ENCODE measurements at regions not wholly inside any gene's neighbourhood (a gene's known extent, or its start where the extent isn't known, plus 50 kb on each side); places are given as distances from the start of the nearest gene placed in this dataset.
"Not testable (repeated sequence)": the region's sequence is repeated elsewhere in the genome, so short reads cannot be mapped to it uniquely, and the experiment has no call there.

DNA sequence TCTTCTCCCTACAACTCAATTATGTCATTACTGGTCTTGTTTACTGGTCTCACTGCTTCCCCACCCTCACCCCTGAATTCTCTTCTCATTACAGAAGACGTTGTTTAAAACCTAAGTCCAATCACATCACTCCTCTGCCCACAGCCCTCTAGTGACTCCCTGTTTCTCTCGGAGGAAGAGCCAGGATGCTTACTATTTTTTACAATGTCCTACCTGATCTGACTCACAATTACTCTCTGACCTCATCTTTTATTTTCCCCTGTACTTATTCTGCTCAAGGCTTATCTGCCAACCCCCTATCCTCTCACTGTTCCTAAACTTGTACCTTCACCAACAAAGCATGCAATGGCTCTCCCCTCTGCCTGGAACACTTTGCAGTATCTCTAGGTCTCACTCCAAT is 400.4 kb upstream of the PTCHD4 start:
- Histone ChIP-seq H3K27me3 (no peaks in the 10 kb centered on the region), H3K27ac (no peak overlapping the region), H3K9me3 (no peaks in the 10 kb centered on the region), H3K36me3 (no peaks in the 10 kb centered on the region), H3K4me3 (no peak overlapping the region), H3K4me1 (no peaks in the 10 kb centered on the region)
- DNase-seq, result no peak
- intact Hi-C loops (cut with DNase I; ENCODE audit: low total_unique reads), result no loop called here
- TF ChIP-seq CTCF (IDR thresholded peaks at IDR 0.05), result no peak

GRCh38 chr6:48505621-48506020 is 394.6 kb upstream of the PTCHD4 start:
- H3K27me3 ChIP-seq, result no peaks in the 10 kb centered on the region
- no peaks in the 10 kb centered on the region for H3K36me3 ChIP-seq
- H3K27ac ChIP-seq, result no peak overlapping the region
- intact Hi-C loops (cut with DNase I; ENCODE audit: low total_unique reads), result no loop called here
- no peaks in the 10 kb centered on the region for H3K4me1 ChIP-seq
- no peak for DNase-seq
- no peaks in the 10 kb centered on the region for H3K9me3 ChIP-seq
- H3K4me3 ChIP-seq, result no peak overlapping the region
- TF ChIP-seq CTCF (IDR thresholded peaks at IDR 0.05), result no peak

- intact Hi-C loops (cut with DNase I; ENCODE audit: low total_unique reads); H3K4me1 ChIP-seq; H3K4me3 ChIP-seq; DNase-seq; H3K9me3 ChIP-seq; H3K36me3 ChIP-seq; H3K27me3 ChIP-seq; H3K27ac ChIP-seq: not testable (repeated sequence)
These were observed 382.4 kb upstream of the PTCHD4 start for GRCh38 chr6:48493432-48493831.

- H3K9me3 ChIP-seq, result no peaks in the 10 kb centered on the region
- intact Hi-C loops (cut with DNase I; ENCODE audit: low total_unique reads), result no loop called here
- TF ChIP-seq CTCF (IDR thresholded peaks at IDR 0.05), result no peak
- H3K36me3 ChIP-seq, result no peaks in the 10 kb centered on the region
- no peak for DNase-seq
- H3K4me1 ChIP-seq, result no peaks in the 10 kb centered on the region
- no peak overlapping the region for H3K27ac ChIP-seq
- H3K27me3 ChIP-seq, result no peaks in the 10 kb centered on the region
- H3K4me3 ChIP-seq, result no peak overlapping the region
These were observed 379.7 kb upstream of the PTCHD4 start for GRCh38 chr6:48490658-48491057.

GRCh38 chr6:48486876-48487275 is 375.9 kb upstream of the PTCHD4 start:
- H3K27ac ChIP-seq, result no peak overlapping the region
- no peaks in the 10 kb centered on the region for H3K9me3 ChIP-seq
- H3K4me3 ChIP-seq, result no peak overlapping the region
- H3K27me3 ChIP-seq, result no peaks in the 10 kb centered on the region
- intact Hi-C loops (cut with DNase I; ENCODE audit: low total_unique reads), result no loop called here
- TF ChIP-seq CTCF (IDR thresholded peaks at IDR 0.05), result no peak
- no peaks in the 10 kb centered on the region for H3K36me3 ChIP-seq
- DNase-seq, result no peak
- no peaks in the 10 kb centered on the region for H3K4me1 ChIP-seq

DNA sequence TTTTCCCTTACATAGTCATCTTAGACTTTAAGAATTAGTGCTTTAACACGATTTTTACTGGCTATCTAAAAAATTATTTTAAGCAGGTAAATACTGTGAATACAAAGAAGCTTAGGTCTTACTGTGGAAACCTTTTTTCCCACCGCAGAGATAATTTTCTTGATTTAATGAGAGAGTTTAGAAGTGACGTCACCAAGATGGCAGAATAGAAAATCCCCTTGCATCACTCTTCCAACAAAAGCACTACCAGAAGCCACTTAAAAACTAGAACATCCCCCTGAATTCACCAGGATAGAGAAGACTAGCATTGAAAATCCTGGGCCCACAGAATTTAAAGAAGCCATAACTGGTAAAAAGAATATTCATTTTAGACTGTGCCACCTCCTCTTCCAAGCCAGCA is 375.4 kb upstream of the PTCHD4 start:
- Histone ChIP-seq H3K27ac (no peak overlapping the region), H3K27me3 (no peaks in the 10 kb centered on the region), H3K36me3 (no peaks in the 10 kb centered on the region), H3K4me1 (no peaks in the 10 kb centered on the region), H3K9me3 (no peaks in the 10 kb centered on the region), H3K4me3 (no peak overlapping the region)
- no peak for DNase-seq
- intact Hi-C loops (cut with DNase I; ENCODE audit: low total_unique reads), result no loop called here
- no peak for TF ChIP-seq CTCF (IDR thresholded peaks at IDR 0.05)
